EL (cell line): ENCODE measurements at regions not wholly inside any gene's neighbourhood (a gene's known extent, or its start where the extent isn't known, plus 50 kb on each side); places are given as distances from the start of the nearest gene placed in this dataset.
"Not testable (repeated sequence)": the region's sequence is repeated elsewhere in the genome, so short reads cannot be mapped to it uniquely, and the experiment has no call there.

Experiments
- DNase-seq: peaks from one replicate; pipeline ENCODE4 v3.0.0-alpha.2; 2016

DNA sequence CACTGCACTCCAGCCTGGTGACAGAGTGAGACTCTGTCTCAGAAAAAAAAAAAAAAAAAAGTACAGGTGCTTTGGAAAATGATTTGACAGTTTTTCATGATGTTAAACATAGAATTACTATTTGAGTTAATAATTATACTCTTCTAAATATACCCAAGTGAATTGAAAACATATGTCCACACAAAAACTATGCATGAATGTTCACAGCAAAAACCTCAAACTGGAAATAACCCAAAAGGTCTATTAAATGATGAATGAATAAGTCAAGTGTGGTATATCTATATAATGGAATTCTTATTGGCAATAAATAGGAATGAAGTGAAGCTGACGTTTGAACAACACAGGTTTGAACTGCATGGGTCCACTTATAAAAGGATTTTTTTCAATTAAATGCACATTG, 207.2 kb upstream of the DAB2 start:
- DNase-seq, result no peak

DNA sequence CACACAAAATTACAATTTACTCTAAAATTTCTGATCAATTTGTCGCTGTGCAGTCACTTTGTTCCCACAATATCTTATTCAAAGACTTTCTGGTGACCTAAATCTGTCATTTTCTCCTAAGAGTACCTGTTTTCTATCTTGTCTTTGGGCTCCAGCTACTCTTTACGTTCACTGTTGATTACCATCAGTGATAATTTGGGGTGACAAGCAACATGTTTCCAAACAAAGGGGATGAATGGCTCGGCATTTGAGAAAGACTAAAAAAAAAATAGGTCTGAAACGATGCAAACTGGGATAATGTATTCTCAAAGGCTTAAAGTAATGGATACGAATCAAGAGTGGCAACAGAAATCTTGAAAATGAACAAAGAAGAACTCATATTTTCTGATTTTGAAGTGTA, 205.2 kb upstream of the DAB2 start:
- DNase-seq, result no peak

DNA sequence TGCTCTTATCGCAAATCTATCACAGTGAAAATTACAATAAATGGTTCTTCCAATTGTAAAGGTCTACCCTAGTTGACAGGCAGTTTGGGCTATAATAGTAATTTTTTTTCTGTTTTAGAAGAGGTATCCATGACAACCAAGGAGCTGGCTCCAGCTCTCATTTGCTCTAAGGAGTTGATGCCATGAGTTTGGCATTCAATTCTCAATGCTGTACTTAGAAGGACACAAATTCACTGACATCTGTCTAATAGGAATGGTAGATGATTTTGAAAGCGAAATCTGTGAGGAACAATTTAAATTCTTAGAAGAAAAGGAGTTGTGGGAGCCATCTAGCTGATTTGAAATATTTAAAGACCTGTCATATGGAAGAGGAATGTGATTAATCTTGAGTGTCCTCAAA, 203.6 kb upstream of the DAB2 start:
- no peak for DNase-seq

DNA sequence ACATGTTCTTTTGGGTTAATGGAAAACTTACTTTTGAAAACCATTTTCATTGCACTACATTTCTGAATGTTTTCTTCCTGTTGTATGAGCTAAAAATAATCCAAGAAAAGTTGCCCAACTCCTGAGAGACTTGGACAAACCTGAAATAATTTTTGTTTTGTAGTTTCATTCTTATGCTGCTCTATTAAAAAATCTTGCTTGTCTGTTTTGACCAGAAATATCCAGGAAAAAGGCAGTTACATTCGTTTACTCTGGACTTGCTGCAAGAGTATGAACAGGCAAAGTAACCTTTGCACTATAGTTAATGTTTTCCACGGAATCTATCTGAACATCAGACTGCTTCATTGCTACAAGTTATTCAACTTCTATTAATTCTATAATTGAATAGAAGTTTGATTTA, 200.1 kb upstream of the DAB2 start:
- DNase-seq, result no peak

DNA sequence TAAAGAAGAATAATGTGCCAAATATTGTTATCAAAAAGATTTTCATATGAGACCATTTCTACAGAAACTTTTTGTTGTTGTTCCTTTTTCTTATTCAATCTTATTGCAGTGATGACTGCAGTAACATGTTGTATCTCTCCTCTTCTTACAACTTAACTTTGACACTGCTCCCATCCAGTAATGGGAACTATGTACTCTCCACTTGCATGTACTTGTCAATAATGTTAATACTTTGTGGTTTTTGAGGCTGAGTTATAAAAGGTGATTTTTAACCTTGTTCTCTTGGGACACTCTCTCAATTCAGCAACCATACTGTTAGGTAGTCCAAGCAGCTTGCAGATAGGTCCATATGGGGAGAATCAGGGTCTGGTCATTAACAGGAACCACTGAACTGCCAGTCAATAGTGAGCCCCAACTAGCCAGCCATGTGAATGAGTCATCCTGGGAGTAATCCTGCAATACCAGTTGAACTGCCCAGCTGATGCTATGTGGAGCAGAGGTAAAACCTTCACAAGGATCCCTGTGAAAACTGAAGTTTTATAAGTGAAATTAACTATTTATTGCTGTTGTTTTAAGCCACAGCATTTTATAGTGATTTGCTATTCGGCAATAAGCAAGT, 199.6 kb upstream of the DAB2 start:
- peak; percentile 52 for DNase-seq

DNA sequence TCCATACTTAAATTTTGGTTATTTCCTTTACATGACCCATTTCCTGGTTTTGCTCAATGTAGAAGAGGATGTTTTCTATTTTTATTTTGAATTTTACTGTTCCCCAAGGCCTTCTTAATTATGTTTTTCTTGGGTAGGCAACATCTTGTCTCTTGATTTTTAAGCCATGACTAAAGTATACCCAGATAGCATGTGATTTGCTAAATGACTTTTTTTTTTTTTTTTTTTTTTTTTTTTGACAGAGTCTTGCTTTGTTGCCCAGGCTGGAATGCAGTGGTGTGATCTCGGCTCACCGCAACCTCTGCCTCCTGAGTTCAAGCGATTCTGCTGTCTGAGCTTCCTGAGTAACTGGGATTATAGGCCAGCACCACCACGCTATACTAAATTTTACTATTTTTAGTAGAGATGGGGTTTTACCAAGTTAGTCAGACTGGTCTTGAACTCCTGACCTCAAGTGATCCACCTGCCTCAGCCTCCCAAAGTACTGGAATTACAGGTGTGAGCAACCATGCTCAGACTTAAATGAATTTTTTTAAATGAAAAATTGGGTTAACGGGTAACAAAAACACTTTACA, 198.6 kb upstream of the DAB2 start:
- DNase-seq, result no peak

DNA sequence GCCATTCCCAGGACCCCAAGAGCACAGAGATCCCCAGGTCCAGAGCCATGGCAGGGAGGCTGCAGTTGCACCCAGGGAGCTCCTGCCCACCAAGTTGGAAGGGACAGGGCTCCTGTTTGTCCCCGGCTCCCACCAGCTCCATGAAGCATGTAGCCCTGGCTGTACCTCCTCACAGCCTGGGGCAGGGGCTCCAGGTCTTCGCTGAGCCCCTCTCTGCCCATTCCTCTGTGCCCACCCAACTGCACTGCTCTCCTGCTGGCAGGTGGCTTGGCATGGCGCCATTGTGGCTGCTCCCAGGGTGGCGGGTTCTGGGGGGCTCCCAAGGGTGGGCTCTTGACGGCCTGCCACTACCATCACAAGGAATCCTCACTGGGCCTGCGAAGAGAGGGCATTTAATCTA, 197.5 kb upstream of the DAB2 start:
- DNase-seq, result no peak

DNA sequence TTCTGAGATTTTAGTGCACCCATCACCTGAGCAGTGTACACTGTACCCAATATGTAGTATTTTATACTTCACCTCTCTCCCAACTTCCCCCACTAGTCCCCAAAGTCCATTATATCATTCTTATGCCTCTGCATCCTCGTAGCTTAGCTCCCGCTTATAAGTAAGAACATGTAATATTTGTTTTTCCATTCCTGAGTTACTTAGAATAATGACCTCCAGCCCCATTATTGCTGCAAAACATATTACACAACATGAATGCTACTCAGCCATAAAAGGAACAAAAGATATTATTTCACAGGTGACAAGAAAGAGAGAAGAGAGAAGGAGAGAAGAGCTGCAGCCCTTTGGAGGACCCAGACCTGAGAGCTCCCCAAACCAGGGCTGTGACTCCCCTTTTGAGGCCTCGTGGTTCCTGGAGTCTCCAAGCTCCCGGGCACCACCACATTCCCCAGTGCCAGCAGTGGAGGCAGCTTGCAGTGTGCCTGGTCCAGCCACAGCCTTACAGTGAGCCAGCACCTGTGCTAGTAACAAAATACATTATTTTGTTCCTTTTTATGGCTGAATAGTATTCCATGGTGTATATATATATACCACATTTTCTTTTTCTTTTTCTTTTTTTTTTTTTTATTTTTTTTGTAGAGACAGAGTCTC, 194.5 kb upstream of the DAB2 start:
- no peak for DNase-seq

DNA sequence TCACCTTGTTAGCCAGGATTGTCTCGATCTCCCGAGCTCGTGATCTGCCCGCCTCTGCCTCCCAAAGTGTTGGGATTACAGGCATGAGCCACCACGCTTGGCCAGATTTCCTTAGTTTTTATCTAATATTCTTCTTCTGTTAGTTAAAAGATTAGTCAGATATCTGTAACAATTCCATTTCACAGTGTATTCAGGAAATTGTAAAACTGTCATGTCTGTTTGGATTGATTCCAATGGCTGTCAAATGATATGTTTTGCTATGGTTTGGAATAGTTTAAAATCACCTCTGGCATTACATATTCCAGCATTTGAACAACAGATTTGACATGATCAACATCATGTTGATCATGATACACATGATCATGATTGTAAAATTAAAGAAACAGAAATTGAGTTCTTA, 193.6 kb upstream of the DAB2 start:
- no peak for DNase-seq

DNA sequence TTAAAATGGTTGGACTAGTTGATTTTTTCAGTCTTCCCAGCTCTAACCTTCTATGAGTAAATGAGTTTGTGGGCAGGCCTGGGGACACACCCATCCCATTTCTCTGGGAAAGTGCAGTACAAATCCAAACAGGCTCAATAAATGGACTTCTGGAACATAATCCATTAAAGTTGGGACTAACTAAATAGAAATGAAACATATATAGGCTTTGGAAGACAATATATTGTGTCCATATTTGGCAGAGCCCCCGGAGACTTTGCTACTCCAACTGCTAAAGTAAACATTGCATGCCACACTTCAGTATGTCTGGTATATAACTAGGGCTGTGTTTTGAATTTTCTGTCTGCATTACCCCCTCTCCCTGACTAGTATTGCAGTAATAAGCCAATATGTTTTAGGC, 191.4 kb upstream of the DAB2 start:
- no peak for DNase-seq

DNA sequence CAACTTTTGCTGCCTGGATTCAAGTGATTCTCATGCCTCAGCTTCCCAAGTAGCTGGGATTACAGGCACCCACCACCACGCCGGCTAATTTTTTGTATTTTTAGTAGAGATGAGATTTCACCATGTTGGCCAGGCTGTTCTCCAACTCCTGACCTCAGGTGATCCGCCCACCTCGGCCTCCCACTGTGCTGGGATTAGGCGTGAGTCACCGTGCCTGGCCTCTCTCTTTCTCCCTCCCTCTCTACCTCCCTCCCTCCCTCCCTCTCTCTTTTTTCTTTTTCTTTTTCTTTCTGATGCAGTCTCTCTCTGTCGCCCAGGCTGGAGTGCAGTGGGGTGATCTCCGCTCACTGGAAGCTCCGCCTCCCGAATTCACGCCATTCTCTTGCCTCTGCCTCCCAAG, 186.3 kb upstream of the DAB2 start:
- DNase-seq, result not testable (repeated sequence)

DNA sequence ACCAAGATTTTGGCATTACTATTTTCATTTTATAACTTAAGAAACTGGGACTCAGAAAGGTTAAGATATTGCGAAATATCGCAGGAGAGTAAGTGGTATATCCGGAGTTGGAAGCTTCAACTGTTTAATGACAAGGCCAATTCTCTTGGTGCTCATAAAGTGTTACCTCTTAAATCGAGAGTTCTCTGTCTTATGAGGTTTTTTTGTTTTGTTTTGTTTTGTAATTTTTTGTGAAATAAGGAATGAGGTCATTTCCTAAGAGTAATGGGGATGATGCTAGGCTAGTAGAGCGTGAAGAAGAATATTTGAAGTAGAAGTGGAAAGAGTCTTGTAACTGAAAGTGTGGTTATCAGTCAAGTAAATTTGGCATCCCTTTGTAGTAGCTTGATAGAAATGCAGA, 183.2 kb upstream of the DAB2 start:
- no peak for DNase-seq

DNA sequence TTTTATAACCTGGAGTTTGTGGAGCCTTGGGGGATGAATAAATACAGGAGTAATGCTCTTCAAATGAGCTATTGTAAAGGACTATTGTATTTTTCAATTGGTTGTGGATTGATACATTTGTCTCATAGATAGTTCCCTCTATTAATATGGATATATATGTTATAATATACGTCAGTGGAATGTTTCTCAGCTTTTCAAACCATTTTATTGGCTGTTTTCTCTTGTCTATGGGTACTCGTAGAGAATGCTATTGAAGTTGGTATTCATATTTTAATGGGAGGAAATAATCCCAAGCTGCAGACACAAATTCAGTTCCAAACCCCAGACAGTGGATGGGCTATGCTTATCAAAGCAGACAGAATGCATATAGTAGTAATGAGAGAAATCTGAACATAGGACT, 181.8 kb upstream of the DAB2 start:
- DNase-seq, result no peak

DNA sequence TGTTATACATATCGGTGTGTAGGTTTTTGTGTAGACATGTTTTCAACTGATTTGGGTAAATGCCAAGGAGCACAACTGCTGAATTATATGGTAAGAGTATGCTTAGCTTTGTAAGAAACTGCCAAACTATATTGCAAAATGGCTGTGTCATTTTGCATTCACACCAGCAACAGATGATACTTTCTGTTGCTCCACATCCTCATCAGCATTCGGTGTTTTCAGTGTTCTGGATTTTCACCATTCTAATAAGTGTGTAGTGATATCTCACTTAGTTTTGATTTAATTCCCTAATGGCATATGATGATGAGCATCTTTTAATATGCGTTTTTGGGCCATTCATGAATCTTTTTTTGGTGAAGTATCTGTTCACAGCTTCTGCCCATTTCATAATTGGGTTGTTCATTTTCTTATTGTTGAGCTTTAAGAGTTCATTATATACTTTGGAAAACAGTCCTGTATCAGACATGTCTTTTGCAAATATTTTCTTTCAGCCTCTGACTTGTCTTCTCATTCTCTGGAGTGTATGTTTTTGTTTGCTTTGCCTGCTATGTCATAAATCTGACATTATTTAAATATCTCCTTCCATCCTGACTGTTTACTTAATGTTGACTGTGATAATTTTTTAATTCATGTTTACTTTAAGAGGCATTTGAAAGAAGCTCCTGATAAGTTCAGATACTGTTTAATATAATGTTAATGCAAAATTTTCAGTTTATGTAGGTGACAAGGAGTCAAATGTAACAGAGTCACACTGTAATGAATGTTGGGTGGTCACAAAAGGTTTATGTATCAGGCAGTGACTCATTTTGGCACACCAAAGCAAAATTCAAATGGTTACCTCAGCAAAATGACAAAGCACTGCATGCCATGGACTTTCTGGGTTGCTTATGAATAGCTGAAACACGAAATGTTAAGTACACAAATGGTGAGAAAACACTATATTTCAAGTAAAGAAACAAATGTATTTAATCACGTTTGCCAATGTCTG, 181.1 kb upstream of the DAB2 start:
- peak; percentile 26 for DNase-seq

DNA sequence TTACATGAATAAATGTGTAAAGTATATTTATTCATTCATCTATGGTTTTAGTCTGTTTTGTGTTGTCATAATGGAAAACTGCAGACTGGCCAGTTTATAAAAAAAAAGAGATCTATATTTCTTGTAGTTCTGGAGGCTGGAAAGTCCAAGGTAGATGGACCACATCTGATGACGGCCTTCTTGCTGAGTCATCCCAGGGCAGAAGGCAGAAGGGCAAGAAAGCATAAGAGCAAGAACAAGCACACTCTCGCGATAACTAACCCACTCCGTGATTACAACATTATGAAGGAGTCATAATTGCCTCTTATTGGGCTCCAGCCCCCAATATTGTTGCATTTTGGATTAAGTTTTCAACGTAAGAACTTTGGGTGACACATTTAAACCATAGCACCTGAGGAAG, 180.4 kb upstream of the DAB2 start:
- no peak for DNase-seq

DNA sequence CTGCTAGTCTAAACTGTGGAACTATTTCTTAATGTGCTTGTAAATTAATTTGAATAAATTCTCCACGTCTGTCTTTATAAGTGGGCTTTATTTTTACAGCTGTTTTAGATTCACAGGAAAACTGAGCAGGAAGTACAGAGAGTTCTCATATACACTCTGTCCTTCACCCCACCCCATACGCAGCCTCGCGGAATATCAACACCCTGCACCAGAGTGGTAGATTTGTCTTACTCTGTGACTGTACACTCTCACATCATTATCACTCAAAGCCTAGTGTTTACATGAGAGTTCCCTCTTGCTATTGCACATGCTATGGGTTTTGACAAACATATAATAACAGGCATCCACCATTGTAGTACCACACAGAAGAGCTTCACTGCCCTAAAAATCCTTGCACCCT, 179.7 kb upstream of the DAB2 start:
- no peak for DNase-seq

DNA sequence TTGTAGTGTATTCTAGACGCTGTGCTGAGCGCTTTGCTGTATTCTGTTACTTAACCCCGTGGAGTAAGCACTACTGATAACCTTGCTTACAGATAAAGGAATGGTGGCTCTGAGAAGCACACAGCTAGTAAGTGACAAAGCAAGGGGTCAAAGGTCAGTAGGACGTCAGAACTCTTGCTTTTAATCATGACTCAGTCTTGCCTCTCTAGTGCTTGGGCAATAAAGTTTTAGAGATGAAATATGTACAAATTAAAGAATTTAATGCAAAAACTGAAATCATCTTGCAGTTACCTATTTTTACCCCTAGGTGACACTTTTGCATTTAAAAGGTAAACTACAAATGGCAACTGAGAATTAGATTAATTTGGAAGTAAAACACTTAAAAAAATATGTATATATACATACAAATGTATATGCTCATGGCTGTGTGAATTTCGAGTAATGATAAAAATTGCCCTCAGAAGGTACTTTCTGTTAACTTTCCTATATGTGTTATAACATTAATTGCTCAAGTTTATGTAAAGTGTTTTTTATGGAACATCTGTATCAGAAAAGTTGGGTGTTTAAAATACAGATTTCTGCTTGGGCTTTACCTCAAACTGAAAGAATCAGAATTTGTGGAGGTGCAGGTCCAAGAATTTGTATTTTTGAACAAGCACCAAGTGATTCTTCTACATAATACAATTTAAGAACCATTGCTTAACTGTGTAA, 175.1 kb upstream of the DAB2 start:
- peak; percentile 63 for DNase-seq

DNA sequence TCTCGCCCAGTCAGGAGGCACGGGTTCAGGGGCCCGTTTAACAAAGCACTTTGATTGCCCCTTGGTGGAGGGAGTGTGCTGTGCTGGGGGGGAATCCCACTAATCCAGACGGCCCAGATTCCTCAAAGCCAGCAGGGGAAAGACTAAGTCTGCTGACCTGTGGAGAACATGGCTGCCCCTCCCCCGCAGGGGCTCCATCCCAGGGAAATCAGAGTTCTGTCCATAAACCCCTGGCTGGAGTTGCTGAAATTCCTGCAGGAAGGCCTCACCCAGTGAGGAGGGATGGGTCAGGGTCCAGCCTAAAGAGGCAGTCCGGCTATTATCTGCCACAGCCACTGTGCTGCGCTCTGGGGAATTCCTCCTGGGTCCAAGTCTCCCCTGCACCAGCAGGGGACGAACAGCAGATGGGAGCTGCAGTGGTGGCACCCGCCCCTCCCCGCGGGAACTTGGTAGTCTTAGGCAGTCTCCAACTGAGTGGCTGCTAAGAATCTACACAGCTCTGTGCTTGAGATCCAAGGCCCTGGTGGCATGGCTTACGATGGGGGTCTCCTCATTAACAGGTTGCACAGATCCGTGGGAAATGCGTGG, 174.0 kb upstream of the DAB2 start:
- DNase-seq, result no peak

DNA sequence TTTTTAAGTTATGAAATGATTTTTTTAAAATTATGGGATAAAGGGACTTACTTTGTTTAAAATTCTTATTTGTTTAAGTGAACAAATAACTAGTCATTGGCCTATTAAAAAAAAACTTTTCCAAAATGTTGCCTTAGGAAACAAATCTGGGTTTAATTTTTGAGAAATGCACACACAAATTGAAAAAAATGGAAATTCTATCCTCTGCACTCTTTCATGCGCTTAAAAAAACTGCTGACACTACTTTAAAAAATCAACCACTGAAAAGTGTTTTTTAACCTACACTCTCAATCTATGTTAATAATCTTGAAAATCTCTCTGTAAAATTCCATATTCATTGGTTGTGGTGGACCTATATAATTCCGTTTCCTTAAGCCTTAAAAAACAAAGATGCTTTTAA, 163.4 kb upstream of the DAB2 start:
- no peak for DNase-seq

DNA sequence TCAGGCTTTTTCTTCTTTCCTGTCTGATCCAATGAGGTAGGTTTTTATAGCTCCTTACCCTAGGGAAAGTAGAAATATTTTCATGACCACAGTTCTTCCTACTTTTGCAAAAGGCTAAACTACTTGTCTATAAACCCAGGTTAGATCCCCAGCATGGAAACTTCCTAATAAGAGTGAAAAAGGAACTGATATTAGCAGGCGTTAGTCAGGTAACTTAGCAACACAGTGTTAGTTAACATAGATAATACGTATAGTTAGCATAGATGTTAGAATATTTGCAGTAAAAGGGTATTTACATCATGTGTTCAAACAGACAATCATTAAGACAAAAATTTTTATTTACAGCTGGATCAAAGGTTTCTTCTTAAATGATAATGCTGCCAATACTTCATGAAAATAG, 162.9 kb upstream of the DAB2 start:
- DNase-seq, result no peak

DNA sequence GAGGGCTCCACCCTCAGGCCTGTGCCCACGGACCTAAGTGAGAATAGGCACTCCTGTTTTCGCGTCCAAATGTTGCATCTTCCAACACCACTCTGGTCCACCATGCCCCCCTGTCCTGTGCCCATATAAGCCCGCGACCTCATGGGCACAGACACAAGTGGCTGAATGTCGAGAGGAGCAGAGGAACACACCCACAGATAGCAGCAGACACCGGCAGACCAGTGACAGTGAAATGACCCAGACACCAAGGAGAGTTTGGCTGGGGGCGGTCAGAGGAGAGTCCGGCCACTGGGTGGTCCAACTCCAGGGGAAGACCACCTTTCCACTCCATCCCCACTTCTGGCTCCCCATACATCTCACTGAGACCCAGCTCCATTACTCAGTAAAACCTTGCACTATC, 161.4 kb upstream of the DAB2 start:
- DNase-seq, result no peak

DNA sequence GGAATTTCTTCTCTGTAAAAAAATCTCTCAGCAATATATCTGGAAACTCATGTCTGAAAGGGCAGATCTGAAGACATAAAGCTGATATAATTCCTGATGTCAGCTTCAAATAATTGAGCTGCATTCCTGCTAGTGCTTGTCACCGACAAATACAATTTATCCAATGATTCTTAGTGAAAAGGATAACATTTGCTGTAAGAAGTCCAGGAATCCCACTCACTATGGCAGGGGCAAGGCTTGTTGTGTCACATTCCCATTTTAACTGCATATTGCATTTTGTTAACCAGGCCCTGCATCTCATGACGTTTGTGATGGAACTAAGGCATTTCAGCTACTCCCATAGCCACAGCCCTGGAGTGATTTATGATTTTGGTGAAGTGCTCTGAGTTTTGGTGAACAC, 160.1 kb upstream of the DAB2 start:
- DNase-seq, result peak; percentile 85
